ENCODE measurements at regions not wholly inside any gene's neighbourhood (a gene's known extent, or its start where the extent isn't known, plus 50 kb on each side); places are given as distances from the start of the nearest gene placed in this dataset.

- no peak overlapping the region for H3K4me3 ChIP-seq (ENCODE audit: control insufficient read depth, low read depth, low read length)
- TF ChIP-seq CTCF (conservative IDR thresholded peaks at IDR 0.05; ENCODE audit: control insufficient read depth, insufficient read depth, low read depth, low read length): no peak
- DNase-seq (ENCODE audit: low read depth): no peak
These were observed 701.2 kb upstream of the PTBP2 start for GRCh38 chr1:96020378-96020777.

- no peak for TF ChIP-seq CTCF (conservative IDR thresholded peaks at IDR 0.05; ENCODE audit: control insufficient read depth, insufficient read depth, low read depth, low read length)
- H3K4me3 ChIP-seq (ENCODE audit: control insufficient read depth, low read depth, low read length): no peak overlapping the region
- DNase-seq (ENCODE audit: low read depth): no peak
These were observed 696.5 kb upstream of the PTBP2 start for GRCh38 chr1:96025062-96025461.

- H3K4me3 ChIP-seq (ENCODE audit: control insufficient read depth, low read depth, low read length): no peak overlapping the region
- no peak for DNase-seq (ENCODE audit: low read depth)
- TF ChIP-seq CTCF (conservative IDR thresholded peaks at IDR 0.05; ENCODE audit: control insufficient read depth, insufficient read depth, low read depth, low read length): no peak
These were observed 693.5 kb upstream of the PTBP2 start for GRCh38 chr1:96028071-96028470.

GRCh38 chr1:96030312-96030711 lies 691.3 kb upstream of the PTBP2 start:
- no peak overlapping the region for H3K4me3 ChIP-seq (ENCODE audit: control insufficient read depth, low read depth, low read length)
- TF ChIP-seq CTCF (conservative IDR thresholded peaks at IDR 0.05; ENCODE audit: control insufficient read depth, insufficient read depth, low read depth, low read length): no peak
- DNase-seq (ENCODE audit: low read depth): no peak

GRCh38 chr1:96034006-96034405 lies 687.6 kb upstream of the PTBP2 start:
- no peak for DNase-seq (ENCODE audit: low read depth)
- TF ChIP-seq CTCF (conservative IDR thresholded peaks at IDR 0.05; ENCODE audit: control insufficient read depth, insufficient read depth, low read depth, low read length): no peak
- no peak overlapping the region for H3K4me3 ChIP-seq (ENCODE audit: control insufficient read depth, low read depth, low read length)

GRCh38 chr1:96036763-96037162 lies 684.8 kb upstream of the PTBP2 start:
- DNase-seq (ENCODE audit: low read depth): peak; percentile 1
- TF ChIP-seq CTCF (conservative IDR thresholded peaks at IDR 0.05; ENCODE audit: control insufficient read depth, insufficient read depth, low read depth, low read length): no peak
- H3K4me3 ChIP-seq (ENCODE audit: control insufficient read depth, low read depth, low read length): no peak overlapping the region

- TF ChIP-seq CTCF (conservative IDR thresholded peaks at IDR 0.05; ENCODE audit: control insufficient read depth, insufficient read depth, low read depth, low read length): no peak
- DNase-seq (ENCODE audit: low read depth): no peak
- H3K4me3 ChIP-seq (ENCODE audit: control insufficient read depth, low read depth, low read length): no peak overlapping the region
These were observed 682.9 kb upstream of the PTBP2 start for GRCh38 chr1:96038636-96039035.

Data from fibroblast of mammary gland (primary cell).